Right lobe of liver (tissue), 6 donors: ENCODE measurements at regions not wholly inside any gene's neighbourhood (a gene's known extent, or its start where the extent isn't known, plus 50 kb on each side); places are given as distances from the start of the nearest gene placed in this dataset.

Experiments
- ATAC-seq, 4 donors: fragments of 200-7000 bp; cut with Tn5 transposase; one replicate each; pipeline ENCODE4 v1.9.1; 2020; ENCODE audit warnings: mild to moderate bottlenecking in 4 of 4, moderate library complexity in 4 of 4
- DNase-seq, 3 donors: peaks; one replicate each; pipeline ENCODE4 v3.0.0-alpha.2; 2020
- H3K27ac ChIP-seq, 3 donors: fragments of 200-600 bp; one replicate each; pipeline ENCODE4 v1.8.0; 2022
- H3K27me3 ChIP-seq, 2 donors: fragments of 200-600 bp; one replicate each; pipeline ENCODE4 v1.8.0; 2022
- H3K36me3 ChIP-seq, 4 donors: fragments of 200-600 bp; sonication (generic) in 1 of 4; one replicate each; pipeline versions ENCODE4 v1.5.1 to v1.8.0; 2017 to 2022; ENCODE audit warnings: control low read depth in 1 of 4
- H3K4me1 ChIP-seq, 4 donors: fragments of 200-600 bp; sonication (generic) in 1 of 4; one replicate each; pipeline versions ENCODE4 v1.5.1 to v1.8.0; 2017 to 2022; ENCODE audit warnings: control low read depth in 1 of 4
- H3K4me3 ChIP-seq, 3 donors: fragments of 200-600 bp; one replicate each; pipeline ENCODE4 v1.8.0; 2022
- H3K9me3 ChIP-seq, 4 donors: fragments of 200-600 bp; sonication (generic) in 1 of 4; one replicate each; pipeline versions ENCODE4 v1.5.1 to v1.8.0; 2017 to 2022; ENCODE audit warnings: control low read depth in 1 of 4
- POLR2A ChIP-seq: fragments of 450-650 bp; IDR thresholded peaks from one replicate; pipeline ENCODE4 v1.6.1; 2017; ENCODE audit warnings: antibody characterized with exemption, mild to moderate bottlenecking
- WGBS: methylation state at CpG from one replicate; pipeline ENCODE4 v1.1.6; 2018; ENCODE audit warnings: low coverage, low lambda C conversion rate; ENCODE audit not compliant: insufficient coverage; ENCODE audit errors: missing lambda C conversion rate; 5-methylcytosine and 5-hydroxymethylcytosine counted together
- intact Hi-C, 2 donors: fragments of 100-400 bp; cut with DNase I; formaldehyde crosslinking; loops; one replicate each; pipeline versions ENCODE4 v1.11.2 to v1.14.1; 2022
- TF ChIP-seq, protein P1 (sequence below), 4 donors: fragments of 200-600 bp in 3 of 4; fragments of 450-650 bp in 1 of 4; IDR thresholded peaks; one replicate each; pipeline versions ENCODE4 v1.5.1 to v1.8.0; 2016 to 2022; ENCODE audit warnings: antibody characterized with exemption in 4 of 4, mild to moderate bottlenecking in 2 of 4
- donor health status: DM: no; HTN: yes; CAD: no.
- donor health status: DM: no; HTN: no; CAD: no.
- donor health status: DM: no; HTN: no; CAD: no.
- donor health status: DM: no; HTN: yes; CAD: no.
- donor health status: DM: no; HTN: yes; CAD: no.

DNA sequence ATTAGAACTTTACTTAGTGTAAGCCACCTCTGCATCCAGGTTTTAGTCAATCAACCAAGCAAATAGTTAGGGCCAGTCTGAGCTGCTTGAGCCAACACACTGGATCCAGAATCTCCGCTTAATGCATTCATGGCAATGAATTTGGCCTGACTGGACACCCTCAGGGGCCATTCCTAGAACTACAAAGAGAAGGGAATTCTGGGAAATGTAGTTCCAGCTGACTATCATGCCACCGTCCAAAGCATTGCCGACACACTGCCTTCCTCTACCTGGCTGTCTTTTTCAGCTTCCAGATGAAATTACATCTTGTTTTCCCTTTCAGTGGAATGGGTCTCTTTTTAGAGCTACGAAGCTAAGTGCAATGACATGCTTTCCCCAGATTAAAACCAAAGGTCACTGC lies 163.0 kb upstream of the IGSF21 start:
- DNase-seq = no peak
- no peak for ATAC-seq
- no peaks in the 10 kb centered on the region for H3K27me3 ChIP-seq
- no peaks in the 10 kb centered on the region for H3K9me3 ChIP-seq
- intact Hi-C loops = no loop called here
- TF ChIP-seq, protein P1, sequence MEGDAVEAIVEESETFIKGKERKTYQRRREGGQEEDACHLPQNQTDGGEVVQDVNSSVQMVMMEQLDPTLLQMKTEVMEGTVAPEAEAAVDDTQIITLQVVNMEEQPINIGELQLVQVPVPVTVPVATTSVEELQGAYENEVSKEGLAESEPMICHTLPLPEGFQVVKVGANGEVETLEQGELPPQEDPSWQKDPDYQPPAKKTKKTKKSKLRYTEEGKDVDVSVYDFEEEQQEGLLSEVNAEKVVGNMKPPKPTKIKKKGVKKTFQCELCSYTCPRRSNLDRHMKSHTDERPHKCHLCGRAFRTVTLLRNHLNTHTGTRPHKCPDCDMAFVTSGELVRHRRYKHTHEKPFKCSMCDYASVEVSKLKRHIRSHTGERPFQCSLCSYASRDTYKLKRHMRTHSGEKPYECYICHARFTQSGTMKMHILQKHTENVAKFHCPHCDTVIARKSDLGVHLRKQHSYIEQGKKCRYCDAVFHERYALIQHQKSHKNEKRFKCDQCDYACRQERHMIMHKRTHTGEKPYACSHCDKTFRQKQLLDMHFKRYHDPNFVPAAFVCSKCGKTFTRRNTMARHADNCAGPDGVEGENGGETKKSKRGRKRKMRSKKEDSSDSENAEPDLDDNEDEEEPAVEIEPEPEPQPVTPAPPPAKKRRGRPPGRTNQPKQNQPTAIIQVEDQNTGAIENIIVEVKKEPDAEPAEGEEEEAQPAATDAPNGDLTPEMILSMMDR (IDR thresholded peaks at IDR 0.05) = no peak
- no peak for TF ChIP-seq POLR2A
- no peaks in the 10 kb centered on the region for H3K36me3 ChIP-seq
- no peak overlapping the region for H3K27ac ChIP-seq
- no peak overlapping the region for H3K4me3 ChIP-seq
- no peaks in the 10 kb centered on the region for H3K4me1 ChIP-seq
- WGBS = 54% methylated on average over 3 of the region's 4 CpGs

GRCh38 chr1:17946434-17946833 lies 161.2 kb upstream of the IGSF21 start:
- DNase-seq (no peak), ATAC-seq (no peak)
- WGBS = 100% methylated on average over 1 of the region's 1 CpG
- Histone ChIP-seq H3K27ac (no peak overlapping the region), H3K27me3 (no peaks in the 10 kb centered on the region), H3K4me3 (no peak overlapping the region), H3K4me1 (no peaks in the 10 kb centered on the region), H3K9me3 (no peaks in the 10 kb centered on the region), H3K36me3 (no peaks in the 10 kb centered on the region)
- intact Hi-C loops = no loop called here
- TF ChIP-seq POLR2A = no peak
- TF ChIP-seq, protein P1 (IDR thresholded peaks at IDR 0.05) = no peak

GRCh38 chr1:17948594-17948993 lies 159.0 kb upstream of the IGSF21 start:
- Histone ChIP-seq H3K36me3 (no peaks in the 10 kb centered on the region), H3K9me3 (no peaks in the 10 kb centered on the region), H3K27ac (no peak overlapping the region), H3K27me3 (no peaks in the 10 kb centered on the region), H3K4me1 (no peaks in the 10 kb centered on the region), H3K4me3 (no peak overlapping the region)
- WGBS = 0% methylated on average over 1 of the region's 9 CpGs
- ATAC-seq = no peak
- intact Hi-C loops = no loop called here
- DNase-seq = no peak
- TF ChIP-seq POLR2A = no peak
- TF ChIP-seq, protein P1 (IDR thresholded peaks at IDR 0.05) = no peak

DNA sequence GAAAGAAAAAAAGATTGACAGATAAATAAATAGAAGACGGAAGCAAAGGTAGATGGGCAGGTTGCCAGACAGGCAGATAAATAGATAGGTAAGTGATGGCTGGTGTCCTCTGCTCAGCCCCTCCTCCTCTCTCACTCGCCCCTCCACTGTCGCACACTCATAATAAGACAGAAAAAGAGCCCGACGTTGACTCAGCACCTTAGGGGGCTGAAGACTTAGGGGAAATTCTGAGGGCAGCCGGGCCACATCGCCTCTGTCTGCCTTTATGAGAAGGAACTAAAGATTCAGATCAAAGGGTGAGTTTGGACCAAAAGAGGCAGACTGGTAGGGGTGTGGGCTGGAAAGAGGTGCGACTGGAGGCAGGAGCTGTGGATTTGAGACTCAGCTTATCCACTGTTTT lies 158.1 kb upstream of the IGSF21 start:
- H3K4me1 ChIP-seq = no peaks in the 10 kb centered on the region
- TF ChIP-seq, protein P1 (IDR thresholded peaks at IDR 0.05) = no peak
- no peak for TF ChIP-seq POLR2A
- 18% methylated on average over 7 of the region's 8 CpGs for WGBS
- ATAC-seq (no peak), DNase-seq (no peak)
- intact Hi-C loops = no loop called here
- H3K4me3 ChIP-seq = no peak overlapping the region
- H3K9me3 ChIP-seq = no peaks in the 10 kb centered on the region
- no peaks in the 10 kb centered on the region for H3K36me3 ChIP-seq
- H3K27me3 ChIP-seq = no peaks in the 10 kb centered on the region
- no peak overlapping the region for H3K27ac ChIP-seq

DNA sequence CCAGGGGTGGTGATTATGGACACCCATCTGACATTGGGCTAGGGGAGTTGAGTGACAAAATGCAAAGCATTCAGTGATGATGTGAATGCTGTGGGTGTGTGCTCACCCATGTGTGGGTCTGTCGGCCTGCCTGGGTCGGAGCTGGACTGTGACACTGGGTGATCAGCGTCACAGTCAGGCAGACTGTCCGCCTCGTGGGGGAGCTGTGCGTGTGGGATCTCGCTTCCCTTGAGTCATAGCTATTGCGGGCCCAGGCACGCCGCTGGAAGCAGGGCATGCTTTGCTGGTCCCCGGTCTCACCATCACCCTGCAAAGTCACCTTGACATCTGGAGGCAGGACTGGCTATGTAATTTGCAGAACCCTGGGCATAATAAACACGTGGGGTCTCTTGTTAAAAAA lies 156.9 kb upstream of the IGSF21 start:
- TF ChIP-seq, protein P1 (IDR thresholded peaks at IDR 0.05) = no peak
- TF ChIP-seq POLR2A = no peak
- 14% methylated on average over 1 of the region's 12 CpGs for WGBS
- ATAC-seq (no peak), DNase-seq (no peak)
- H3K4me3 ChIP-seq = no peak overlapping the region
- H3K9me3 ChIP-seq = no peaks in the 10 kb centered on the region
- no peaks in the 10 kb centered on the region for H3K36me3 ChIP-seq
- no peaks in the 10 kb centered on the region for H3K4me1 ChIP-seq
- H3K27me3 ChIP-seq = no peaks in the 10 kb centered on the region
- no peak overlapping the region for H3K27ac ChIP-seq
- intact Hi-C loops = no loop called here
